ENCODE measurements at regions not wholly inside any gene's neighbourhood (a gene's known extent, or its start where the extent isn't known, plus 50 kb on each side); places are given as distances from the start of the nearest gene placed in this dataset.

DNA sequence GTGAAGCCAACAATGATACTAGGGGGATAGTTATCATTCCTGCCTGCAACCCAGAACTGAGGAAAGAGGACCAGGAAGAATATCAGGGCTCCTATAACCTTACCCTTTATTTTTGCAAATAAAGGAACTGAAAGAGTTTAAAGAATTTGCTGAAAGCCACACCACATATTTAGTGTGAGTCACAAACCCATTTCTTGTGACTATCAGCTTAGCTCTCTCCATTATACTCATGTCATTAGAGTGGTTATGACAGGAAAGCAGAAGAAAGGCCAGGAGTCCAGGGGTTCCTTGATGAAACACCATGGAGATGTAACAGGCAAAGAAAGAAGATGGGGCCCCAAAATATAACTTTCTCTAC is 141.1 kb upstream of the SAMSN1 start:
- TF ChIP-seq, protein P1, sequence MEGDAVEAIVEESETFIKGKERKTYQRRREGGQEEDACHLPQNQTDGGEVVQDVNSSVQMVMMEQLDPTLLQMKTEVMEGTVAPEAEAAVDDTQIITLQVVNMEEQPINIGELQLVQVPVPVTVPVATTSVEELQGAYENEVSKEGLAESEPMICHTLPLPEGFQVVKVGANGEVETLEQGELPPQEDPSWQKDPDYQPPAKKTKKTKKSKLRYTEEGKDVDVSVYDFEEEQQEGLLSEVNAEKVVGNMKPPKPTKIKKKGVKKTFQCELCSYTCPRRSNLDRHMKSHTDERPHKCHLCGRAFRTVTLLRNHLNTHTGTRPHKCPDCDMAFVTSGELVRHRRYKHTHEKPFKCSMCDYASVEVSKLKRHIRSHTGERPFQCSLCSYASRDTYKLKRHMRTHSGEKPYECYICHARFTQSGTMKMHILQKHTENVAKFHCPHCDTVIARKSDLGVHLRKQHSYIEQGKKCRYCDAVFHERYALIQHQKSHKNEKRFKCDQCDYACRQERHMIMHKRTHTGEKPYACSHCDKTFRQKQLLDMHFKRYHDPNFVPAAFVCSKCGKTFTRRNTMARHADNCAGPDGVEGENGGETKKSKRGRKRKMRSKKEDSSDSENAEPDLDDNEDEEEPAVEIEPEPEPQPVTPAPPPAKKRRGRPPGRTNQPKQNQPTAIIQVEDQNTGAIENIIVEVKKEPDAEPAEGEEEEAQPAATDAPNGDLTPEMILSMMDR (IDR thresholded peaks at IDR 0.05) = no peak
- TF ChIP-seq POLR2AphosphoS5 (IDR thresholded peaks at IDR 0.05; ENCODE audit: insufficient read depth in 1 of 2, low read depth in 1 of 2) = no peak
